Upper lobe of left lung (tissue), 6 donors: ENCODE measurements at regions not wholly inside any gene's neighbourhood (a gene's known extent, or its start where the extent isn't known, plus 50 kb on each side); places are given as distances from the start of the nearest gene placed in this dataset.

Experiments used
- ATAC-seq, 2 donors: fragments of 200-7000 bp; cut with Tn5 transposase; one replicate each; pipeline ENCODE4 v1.9.1; 2022; ENCODE audit warnings: mild to moderate bottlenecking in 2 of 2, moderate library complexity in 2 of 2; ENCODE audit not compliant: low FRiP score in 2 of 2
- DNase-seq, 2 donors: peaks; one replicate each; pipeline ENCODE4 v3.0.0-alpha.2; 2019 to 2020
- H3K27ac ChIP-seq, 4 donors: fragments of 200-600 bp; sonication (generic); one replicate each; pipeline ENCODE4 v1.5.1; 2016 to 2019
- H3K27me3 ChIP-seq, 4 donors: fragments of 200-600 bp; sonication (generic); one replicate each; pipeline ENCODE4 v1.5.1; 2017 to 2019
- H3K36me3 ChIP-seq, 4 donors: fragments of 200-600 bp; sonication (generic); one replicate each; pipeline ENCODE4 v1.5.1; 2016 to 2019
- H3K4me1 ChIP-seq, 4 donors: fragments of 200-600 bp; sonication (generic); one replicate each; pipeline ENCODE4 v1.5.1; 2018 to 2019
- H3K4me3 ChIP-seq, 4 donors: fragments of 200-600 bp; sonication (generic); one replicate each; pipeline ENCODE4 v1.5.1; 2017 to 2019; ENCODE audit warnings: mild to moderate bottlenecking in 2 of 4, moderate library complexity in 1 of 4
- H3K9me3 ChIP-seq, 4 donors: fragments of 200-600 bp; sonication (generic); one replicate each; pipeline ENCODE4 v1.5.1; 2018 to 2019
- EP300 ChIP-seq, 4 donors: sonication (generic); formaldehyde crosslinking; IDR thresholded peaks; one replicate each; pipeline ENCODE4 v1.5.1; 2017; ENCODE audit warnings: antibody characterized with exemption in 4 of 4, control low read depth in 2 of 4
- POLR2A ChIP-seq, 4 donors: fragments of 450-650 bp; IDR thresholded peaks; one replicate each; pipeline ENCODE4 v1.5.1; 2016 to 2017; ENCODE audit warnings: antibody characterized with exemption in 4 of 4, mild to moderate bottlenecking in 2 of 4
- POLR2AphosphoS5 ChIP-seq, 2 donors: sonication (generic); formaldehyde crosslinking; IDR thresholded peaks; one replicate each; pipeline ENCODE4 v1.5.1; 2017; ENCODE audit warnings: antibody characterized with exemption in 2 of 2
- WGBS, 2 donors: methylation state at CpG; one replicate each; pipeline ENCODE4 v1.1.5; 2017 to 2018; 5-methylcytosine and 5-hydroxymethylcytosine counted together
- TF ChIP-seq, protein P1 (sequence below), 6 experiments: fragments of 450-650 bp in 4 of 6; fragments of 200-600 bp in 2 of 6; sonication (generic) in 2 of 6; IDR thresholded peaks; one replicate each; pipeline ENCODE4 v1.5.1; 2016 to 2019; ENCODE audit warnings: antibody characterized with exemption in 6 of 6
- donor health status: DM: no; HTN: no; CAD: no; lungs with moderate emphysema.
- donor health status: DM: no; HTN: yes; CAD: no; lungs with severe emphysema.

DNA sequence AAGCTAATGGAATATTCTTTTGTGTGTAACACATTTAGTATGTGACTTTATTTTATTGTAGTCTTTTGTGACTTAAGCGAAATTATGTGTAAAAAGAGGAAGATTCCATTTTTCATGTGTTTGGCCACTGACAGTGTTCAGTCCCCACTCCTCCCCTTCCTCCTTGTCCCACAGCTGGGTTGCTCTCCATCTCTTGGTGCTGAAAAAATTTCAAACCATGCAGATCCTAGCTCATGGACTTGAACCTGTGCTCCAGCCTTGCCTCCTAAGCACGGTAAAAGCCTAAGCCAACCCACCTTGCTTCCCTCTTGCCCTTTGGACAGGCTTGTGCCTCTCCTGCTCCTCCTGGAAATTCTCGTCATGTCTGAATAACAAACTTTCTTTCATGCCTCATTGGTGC lies 2008.5 kb upstream of the TENM3 start:
- no peak overlapping the region for H3K4me3 ChIP-seq
- 65 to 82% methylated on average over 3 of the region's 3 CpGs for WGBS, 2 donors
- H3K4me1 ChIP-seq = no peaks in the 10 kb centered on the region
- no peak for ATAC-seq
- no peaks in the 10 kb centered on the region for H3K27me3 ChIP-seq
- H3K36me3 ChIP-seq = no peaks in the 10 kb centered on the region
- H3K9me3 ChIP-seq = no peaks in the 10 kb centered on the region
- no peak for TF ChIP-seq POLR2A (IDR thresholded peaks at IDR 0.05)
- TF ChIP-seq, protein P1, sequence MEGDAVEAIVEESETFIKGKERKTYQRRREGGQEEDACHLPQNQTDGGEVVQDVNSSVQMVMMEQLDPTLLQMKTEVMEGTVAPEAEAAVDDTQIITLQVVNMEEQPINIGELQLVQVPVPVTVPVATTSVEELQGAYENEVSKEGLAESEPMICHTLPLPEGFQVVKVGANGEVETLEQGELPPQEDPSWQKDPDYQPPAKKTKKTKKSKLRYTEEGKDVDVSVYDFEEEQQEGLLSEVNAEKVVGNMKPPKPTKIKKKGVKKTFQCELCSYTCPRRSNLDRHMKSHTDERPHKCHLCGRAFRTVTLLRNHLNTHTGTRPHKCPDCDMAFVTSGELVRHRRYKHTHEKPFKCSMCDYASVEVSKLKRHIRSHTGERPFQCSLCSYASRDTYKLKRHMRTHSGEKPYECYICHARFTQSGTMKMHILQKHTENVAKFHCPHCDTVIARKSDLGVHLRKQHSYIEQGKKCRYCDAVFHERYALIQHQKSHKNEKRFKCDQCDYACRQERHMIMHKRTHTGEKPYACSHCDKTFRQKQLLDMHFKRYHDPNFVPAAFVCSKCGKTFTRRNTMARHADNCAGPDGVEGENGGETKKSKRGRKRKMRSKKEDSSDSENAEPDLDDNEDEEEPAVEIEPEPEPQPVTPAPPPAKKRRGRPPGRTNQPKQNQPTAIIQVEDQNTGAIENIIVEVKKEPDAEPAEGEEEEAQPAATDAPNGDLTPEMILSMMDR (IDR thresholded peaks at IDR 0.05) = no peak
- DNase-seq = no peak
- no peak overlapping the region for H3K27ac ChIP-seq

GRCh38 chr4:180240670-180241069 lies 2002.5 kb upstream of the TENM3 start:
- TF ChIP-seq POLR2A (IDR thresholded peaks at IDR 0.05) (no peak), POLR2AphosphoS5 (IDR thresholded peaks at IDR 0.05) (no peak), EP300 (IDR thresholded peaks at IDR 0.05) (no peak)
- TF ChIP-seq, protein P1 (IDR thresholded peaks at IDR 0.05) = no peak
- Histone ChIP-seq H3K36me3 (no peaks in the 10 kb centered on the region), H3K27me3 (no peaks in the 10 kb centered on the region), H3K27ac (no peak overlapping the region), H3K4me3 (no peak overlapping the region), H3K9me3 (no peaks in the 10 kb centered on the region), H3K4me1 (no peaks in the 10 kb centered on the region)
- DNase-seq (no peak), ATAC-seq (no peak)
- 35 to 43% methylated on average over 2 of the region's 2 CpGs for WGBS, 2 donors

DNA sequence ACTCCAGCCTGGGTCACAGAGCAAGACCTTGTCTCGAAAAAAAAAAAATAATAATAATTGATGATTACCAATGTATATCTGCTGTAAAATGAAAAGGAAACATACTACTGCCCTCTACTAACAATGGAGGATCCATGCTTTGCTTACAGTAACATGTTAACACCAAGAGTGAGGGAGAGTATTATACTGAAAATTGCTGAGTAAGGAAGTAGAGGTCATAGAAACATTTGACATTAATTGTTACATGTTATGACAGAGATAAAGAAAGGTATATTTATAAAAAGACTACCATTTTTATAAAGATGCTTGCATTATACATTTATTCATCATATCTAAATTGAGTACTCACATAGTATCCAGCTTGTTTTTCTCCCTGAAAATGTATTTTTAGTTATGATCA lies 1989.8 kb upstream of the TENM3 start:
- no peak for DNase-seq
- no peaks in the 10 kb centered on the region for H3K9me3 ChIP-seq
- H3K4me3 ChIP-seq = no peak overlapping the region
- 65 to 67% methylated on average over 1 of the region's 1 CpG for WGBS, 2 donors
- no peak overlapping the region for H3K27ac ChIP-seq
- H3K36me3 ChIP-seq = no peaks in the 10 kb centered on the region
- no peak for ATAC-seq
- no peaks in the 10 kb centered on the region for H3K27me3 ChIP-seq
- H3K4me1 ChIP-seq = no peaks in the 10 kb centered on the region
- TF ChIP-seq POLR2A (IDR thresholded peaks at IDR 0.05) (no peak), EP300 (IDR thresholded peaks at IDR 0.05) (no peak), POLR2AphosphoS5 (IDR thresholded peaks at IDR 0.05) (no peak)
- TF ChIP-seq, protein P1 (IDR thresholded peaks at IDR 0.05) = no peak

DNA sequence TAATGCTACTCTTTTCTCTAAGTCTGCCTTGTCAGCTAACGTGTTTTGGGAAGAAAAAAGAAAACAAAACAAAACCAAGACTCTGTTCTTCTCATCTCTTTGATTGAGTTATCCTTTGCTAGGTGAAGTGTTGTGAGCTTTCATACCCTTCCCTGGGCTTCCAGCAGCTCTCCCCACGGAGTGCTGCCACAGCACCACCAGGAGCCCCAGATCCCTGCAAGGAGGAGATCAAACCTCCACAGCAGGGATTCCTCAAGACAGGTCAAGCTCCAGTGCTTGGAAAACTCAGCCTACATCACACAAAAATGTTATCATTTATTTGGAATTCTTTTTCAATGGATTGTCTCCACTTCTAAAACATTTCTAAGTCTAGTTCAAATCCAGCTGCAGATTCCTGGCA lies 1981.9 kb upstream of the TENM3 start:
- ATAC-seq = no peak
- no peak for DNase-seq
- no peaks in the 10 kb centered on the region for H3K4me1 ChIP-seq
- H3K4me3 ChIP-seq = no peak overlapping the region
- no peak overlapping the region for H3K27ac ChIP-seq
- no peaks in the 10 kb centered on the region for H3K36me3 ChIP-seq
- 45% methylated on average over 2 of the region's 2 CpGs for WGBS, 2 donors
- no peaks in the 10 kb centered on the region for H3K9me3 ChIP-seq
- TF ChIP-seq EP300 (IDR thresholded peaks at IDR 0.05) (no peak), POLR2AphosphoS5 (IDR thresholded peaks at IDR 0.05) (no peak), POLR2A (IDR thresholded peaks at IDR 0.05) (no peak)
- TF ChIP-seq, protein P1 (IDR thresholded peaks at IDR 0.05) = no peak
- no peaks in the 10 kb centered on the region for H3K27me3 ChIP-seq

DNA sequence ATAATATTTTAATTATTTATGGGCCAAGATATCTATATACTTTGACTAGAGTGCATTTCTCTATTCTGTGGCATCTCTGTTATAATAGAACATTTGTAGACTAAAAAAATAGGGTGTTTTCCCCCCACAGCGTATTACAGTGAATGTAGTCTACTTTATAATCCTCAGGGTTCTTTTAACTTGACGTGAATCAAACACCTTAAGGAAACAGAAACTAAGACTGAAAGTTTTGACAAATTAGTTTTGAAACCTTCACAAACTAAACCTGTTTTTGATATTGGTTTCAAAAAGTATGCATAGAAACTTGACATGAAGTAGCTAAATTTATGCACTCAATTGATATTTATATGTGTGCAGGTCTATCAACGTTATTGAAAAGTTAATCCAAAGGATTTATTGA lies 1963.1 kb upstream of the TENM3 start:
- WGBS, 2 donors = 81 to 82% methylated on average over 3 of the region's 3 CpGs

More for the DNA sequence above, 1963.1 kb upstream of the TENM3 start:
- H3K36me3 ChIP-seq = no peaks in the 10 kb centered on the region
- DNase-seq (no peak), ATAC-seq (no peak)
- no peak overlapping the region for H3K4me3 ChIP-seq
- H3K4me1 ChIP-seq = no peaks in the 10 kb centered on the region
- TF ChIP-seq, protein P1 (IDR thresholded peaks at IDR 0.05) = no peak
- no peaks in the 10 kb centered on the region for H3K27me3 ChIP-seq
- H3K27ac ChIP-seq = no peak overlapping the region
- no peaks in the 10 kb centered on the region for H3K9me3 ChIP-seq
